GM10248 (cell line): ENCODE measurements at regions not wholly inside any gene's neighbourhood (a gene's known extent, or its start where the extent isn't known, plus 50 kb on each side); places are given as distances from the start of the nearest gene placed in this dataset.

ENCODE experiments used
- CTCF ChIA-PET: fragments of 300-600 bp; sonication (Branson Sonifier 250); formaldehyde crosslinking; extraction: SDS; loops from one replicate; lab custom pipeline; 2021; ENCODE audit warnings: antibody characterized with exemption; lab: Yijun Ruan, JAX
- POLR2A ChIA-PET: fragments of 350-650 bp; sonication (Branson Sonifier 250); formaldehyde crosslinking; extraction: SDS; loops from one replicate; lab custom pipeline; 2020; ENCODE audit warnings: antibody characterized with exemption; lab: Yijun Ruan, JAX
- DNase-seq: peaks from one replicate; pipeline ENCODE4 v3.0.0; 2012; ENCODE audit errors: extremely low spot score
- TF ChIP-seq, protein P1 (sequence below): IDR thresholded peaks from 2 replicates; pipeline ENCODE4 v1.5.1; 2012; ENCODE audit warnings: mild to moderate bottlenecking, low read depth; ENCODE audit errors: extremely low read depth, missing control alignments, control extremely low read depth

DNA sequence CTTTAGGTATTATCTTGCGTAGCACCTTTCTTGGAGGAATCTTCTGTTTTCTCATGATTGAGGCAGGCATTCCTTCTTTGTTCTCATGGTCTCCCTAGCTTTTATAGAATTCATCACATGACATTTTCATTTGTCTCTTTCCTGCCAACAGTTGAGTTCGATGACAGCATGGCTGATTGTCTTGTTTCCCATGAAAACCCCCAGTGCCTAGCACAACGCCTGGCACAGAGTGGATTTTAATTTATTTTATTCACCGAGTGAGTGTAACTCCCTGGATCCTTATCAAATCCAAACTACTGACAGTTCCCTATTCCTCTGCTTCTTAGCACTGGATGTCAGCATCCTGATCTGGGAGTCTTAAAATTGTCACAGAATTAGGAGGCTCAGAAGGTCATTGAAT is 182.6 kb downstream of the SUDS3 start:
- DNase-seq, result no peak
- TF ChIP-seq, protein P1, sequence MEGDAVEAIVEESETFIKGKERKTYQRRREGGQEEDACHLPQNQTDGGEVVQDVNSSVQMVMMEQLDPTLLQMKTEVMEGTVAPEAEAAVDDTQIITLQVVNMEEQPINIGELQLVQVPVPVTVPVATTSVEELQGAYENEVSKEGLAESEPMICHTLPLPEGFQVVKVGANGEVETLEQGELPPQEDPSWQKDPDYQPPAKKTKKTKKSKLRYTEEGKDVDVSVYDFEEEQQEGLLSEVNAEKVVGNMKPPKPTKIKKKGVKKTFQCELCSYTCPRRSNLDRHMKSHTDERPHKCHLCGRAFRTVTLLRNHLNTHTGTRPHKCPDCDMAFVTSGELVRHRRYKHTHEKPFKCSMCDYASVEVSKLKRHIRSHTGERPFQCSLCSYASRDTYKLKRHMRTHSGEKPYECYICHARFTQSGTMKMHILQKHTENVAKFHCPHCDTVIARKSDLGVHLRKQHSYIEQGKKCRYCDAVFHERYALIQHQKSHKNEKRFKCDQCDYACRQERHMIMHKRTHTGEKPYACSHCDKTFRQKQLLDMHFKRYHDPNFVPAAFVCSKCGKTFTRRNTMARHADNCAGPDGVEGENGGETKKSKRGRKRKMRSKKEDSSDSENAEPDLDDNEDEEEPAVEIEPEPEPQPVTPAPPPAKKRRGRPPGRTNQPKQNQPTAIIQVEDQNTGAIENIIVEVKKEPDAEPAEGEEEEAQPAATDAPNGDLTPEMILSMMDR, result no peak
- CTCF ChIA-PET, result no interaction called here
- POLR2A ChIA-PET, result no interaction called here

DNA sequence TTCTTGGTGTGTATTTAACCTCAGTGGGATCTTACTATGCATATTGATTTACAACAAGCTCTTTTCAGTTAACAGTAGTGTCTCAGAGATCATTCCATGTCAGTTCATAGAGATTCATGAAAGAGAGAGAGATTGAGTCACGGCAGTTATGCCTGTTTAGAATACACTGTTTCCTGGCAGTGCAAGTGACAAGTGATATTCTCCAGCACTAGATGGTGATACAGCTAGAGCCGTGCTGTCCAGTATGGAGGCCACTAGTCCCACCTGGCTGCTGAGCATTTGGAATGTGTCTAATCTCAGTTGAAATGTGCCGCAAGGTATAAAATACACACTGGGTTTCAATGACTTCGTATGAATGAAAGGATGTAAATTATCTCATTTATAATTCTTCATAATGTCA is 184.4 kb downstream of the SUDS3 start:
- CTCF ChIA-PET, result interaction anchor here (1.5 kb wide), 1 partner anchor 24 kb away, joined by 4 read pairs; no protein-coding TSS in a partner anchor
- POLR2A ChIA-PET, result no interaction called here

GRCh38 chr12:118571730-118572129 is 195.4 kb downstream of the SUDS3 start:
- no peak for DNase-seq
- CTCF ChIA-PET, result no interaction called here
- TF ChIP-seq, protein P1, result no peak
- POLR2A ChIA-PET, result no interaction called here

More for the DNA sequence above, 184.4 kb downstream of the SUDS3 start:
- DNase-seq, result no peak
- TF ChIP-seq, protein P1, result no peak

- POLR2A ChIA-PET, result no interaction called here
These were observed 197.9 kb downstream of the SUDS3 start for GRCh38 chr12:118574288-118574687.

GRCh38 chr12:118575730-118576129 is 199.4 kb downstream of the SUDS3 start:
- ChIA-PET POLR2A (no interaction called here), CTCF (no interaction called here)
- no peak for DNase-seq
- TF ChIP-seq, protein P1, result no peak

More at GRCh38 chr12:118574288-118574687, 197.9 kb downstream of the SUDS3 start:
- DNase-seq, result no peak
- TF ChIP-seq, protein P1, result no peak
- CTCF ChIA-PET, result interaction anchor here (0.9 to 1.2 kb wide), 2 partner anchors 16 to 23 kb away, joined by 3 read pairs; no protein-coding TSS in a partner anchor

DNA sequence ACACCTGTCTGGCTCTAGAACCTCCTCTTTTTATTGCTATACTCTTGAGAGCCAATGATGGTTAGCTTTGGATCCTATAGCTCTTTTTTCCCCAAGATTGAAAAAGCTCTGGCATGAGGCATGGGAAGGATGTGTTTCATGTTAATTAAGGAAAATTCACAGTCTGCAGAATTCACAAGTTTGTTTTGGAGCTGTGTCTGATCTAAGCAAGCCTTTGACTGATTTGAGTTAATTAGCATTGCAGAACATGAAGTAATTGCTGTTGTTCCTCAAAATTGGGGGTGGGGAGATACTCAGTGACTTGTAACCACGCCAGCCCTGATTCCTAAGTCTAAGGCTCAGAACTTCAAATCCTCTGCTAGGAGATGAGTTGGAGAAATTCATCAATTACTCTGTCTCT is 205.0 kb downstream of the SUDS3 start:
- POLR2A ChIA-PET, result no interaction called here
- CTCF ChIA-PET, result interaction anchor here (0.7 to 1.0 kb wide), 2 partner anchors 9 to 16 kb away, joined by 3 read pairs; no protein-coding TSS in a partner anchor
- TF ChIP-seq, protein P1, result no peak
- DNase-seq, result no peak

DNA sequence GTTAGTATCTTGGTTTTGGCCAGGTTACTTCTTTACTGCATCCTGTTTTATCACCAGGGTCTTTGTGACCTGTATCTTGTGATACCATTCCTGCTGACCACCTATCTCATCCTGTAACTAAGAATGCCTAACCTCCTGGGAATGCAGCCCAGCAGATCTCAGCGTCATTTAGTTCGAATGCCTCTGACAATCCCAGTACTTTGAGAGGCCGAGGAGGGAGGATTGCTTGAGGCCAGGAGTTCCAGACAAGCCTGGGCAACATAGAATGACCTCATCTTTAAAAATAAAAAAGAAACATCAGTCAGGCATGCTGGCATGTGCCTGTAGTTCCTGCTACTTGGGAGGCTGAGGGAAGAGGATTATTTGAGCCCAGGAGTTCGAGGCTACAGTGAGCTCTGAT is 206.5 kb downstream of the SUDS3 start:
- DNase-seq, result no peak
- TF ChIP-seq, protein P1, result no peak
- ChIA-PET CTCF (no interaction called here), POLR2A (no interaction called here)
